Activated CD8-positive, alpha-beta memory T cell treated with anti-CD3 and anti-CD28 coated beads, Interleukin-2, amount 50 U/mL, for 1 hour (primary cell): ENCODE measurements at regions not wholly inside any gene's neighbourhood (a gene's known extent, or its start where the extent isn't known, plus 50 kb on each side); places are given as distances from the start of the nearest gene placed in this dataset.

ENCODE experiments used
- DNase-seq: peaks from one replicate; pipeline ENCODE4 v3.0.0-alpha.2; 2020; ENCODE audit errors: extremely low read depth

GRCh38 chr9:129506041-129506440 is 114.9 kb downstream of the C9orf50 start:
- no peak for DNase-seq

DNA sequence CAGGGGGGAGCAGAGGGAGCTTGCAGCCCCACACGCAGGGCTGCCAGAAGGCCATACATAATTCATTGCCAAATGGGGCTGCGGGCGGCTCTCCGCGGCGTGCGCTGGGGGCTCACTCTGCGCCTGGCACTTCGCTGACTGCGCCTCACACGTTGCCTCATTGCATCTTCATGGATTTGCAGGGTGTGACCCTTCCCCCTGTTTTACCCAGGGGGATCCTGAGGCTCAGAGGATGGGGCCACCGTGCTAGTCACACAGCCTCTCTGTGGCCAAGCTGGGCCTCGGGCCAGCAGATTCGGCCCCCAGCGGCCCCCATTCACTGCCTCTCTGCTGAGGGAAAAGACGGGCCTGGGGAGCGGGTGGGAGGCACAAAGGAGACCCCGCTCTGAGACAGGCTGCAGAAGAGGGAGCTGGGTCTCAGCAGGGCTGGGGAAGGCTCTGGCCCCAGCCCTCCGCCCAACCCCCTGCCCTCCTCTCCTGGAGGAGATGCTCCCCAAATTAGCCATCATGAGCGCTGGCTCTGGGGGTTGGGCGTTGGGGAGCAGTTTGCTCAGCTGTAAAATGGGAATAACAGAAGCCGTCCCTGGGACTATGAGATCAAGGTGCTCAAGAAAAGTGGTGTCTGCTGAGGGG is 115.5 kb downstream of the C9orf50 start:
- no peak for DNase-seq

DNA sequence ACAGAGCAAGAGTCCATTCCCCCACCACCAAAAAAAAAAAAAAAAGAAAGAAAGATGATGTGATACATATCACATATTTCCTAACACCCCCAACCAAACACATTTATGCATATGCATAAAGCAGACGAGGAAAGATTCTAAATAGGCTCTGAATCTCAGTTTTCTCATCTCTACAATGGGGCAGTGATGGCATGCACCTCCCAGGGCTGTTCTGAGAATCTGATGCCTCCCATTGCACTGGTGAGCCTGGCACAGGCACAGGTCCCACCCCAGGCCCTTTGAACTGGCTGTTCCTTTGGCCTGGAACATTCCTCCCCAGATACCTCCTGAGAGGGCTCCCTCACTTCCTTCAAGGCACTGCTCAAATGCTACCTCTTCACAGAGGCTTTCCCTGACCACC is 116.5 kb downstream of the C9orf50 start:
- no peak for DNase-seq

DNA sequence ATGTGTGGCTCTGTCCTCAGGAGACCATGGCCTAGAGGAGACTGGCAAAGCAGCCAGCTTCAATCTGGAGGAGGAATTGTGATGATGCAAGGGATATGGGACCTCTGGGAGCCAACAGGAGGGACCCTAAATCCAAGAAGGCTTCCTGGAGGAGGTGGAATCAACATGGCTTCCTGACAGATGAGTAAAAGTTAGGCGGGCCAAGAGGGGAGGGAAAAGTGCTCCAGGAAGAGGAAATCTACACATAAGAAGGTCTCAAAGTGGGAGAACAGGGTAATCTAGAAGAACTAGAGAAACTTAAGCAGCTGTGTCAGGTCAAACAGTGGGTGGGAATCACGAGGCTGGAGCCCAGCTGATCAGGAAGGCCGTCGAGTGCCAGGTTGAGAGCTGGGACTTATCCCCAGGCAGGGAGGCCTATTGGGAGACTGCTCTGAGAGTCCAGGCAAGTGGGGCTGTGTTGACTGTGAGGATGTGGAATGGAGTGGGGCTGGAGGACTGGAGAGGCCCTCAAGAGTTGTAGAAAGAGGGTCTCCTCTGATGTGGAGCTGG is 119.1 kb downstream of the C9orf50 start:
- DNase-seq, result no peak

DNA sequence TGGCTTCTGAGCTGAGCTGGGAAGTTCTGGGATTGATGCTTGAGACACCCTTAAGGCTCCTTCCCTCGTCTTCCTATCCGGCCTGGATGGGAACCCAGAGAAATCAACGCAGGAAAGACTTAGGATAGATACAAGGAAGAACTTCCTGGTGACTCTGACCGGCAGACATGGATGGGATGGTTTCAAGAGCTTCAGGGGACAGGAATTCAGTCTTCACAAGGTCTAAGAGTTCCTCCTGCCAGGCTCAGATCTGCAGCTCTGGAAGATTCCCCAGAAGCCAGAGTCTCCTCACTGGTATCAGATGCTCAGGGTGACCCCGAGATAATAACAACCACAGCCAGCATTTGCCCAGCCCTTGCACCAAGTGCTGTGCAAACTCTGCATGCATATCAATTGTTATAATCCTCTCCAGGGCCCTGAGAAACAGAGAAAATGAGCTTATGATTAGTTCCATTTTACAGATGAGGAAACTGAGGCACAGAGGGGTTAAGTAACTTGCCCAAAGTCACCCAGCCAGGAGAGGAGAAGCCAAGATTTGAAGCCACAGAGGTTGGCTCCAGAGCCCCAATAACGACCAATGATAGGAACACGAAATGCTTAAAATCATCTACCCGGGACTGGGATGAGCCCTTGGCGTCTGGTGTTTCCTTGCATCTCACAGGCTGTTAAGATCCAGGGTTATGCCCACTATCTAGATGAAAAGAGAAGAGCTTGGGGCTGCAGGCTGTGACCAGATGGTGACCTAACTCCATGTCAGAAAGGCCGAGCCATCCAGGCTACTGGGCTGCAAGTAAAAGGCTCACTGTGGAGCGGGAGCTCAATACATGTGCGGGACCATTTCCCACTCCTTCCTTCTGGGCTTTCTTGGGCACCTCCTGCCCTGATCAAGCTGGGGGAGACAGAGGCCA is 119.8 kb downstream of the C9orf50 start:
- no peak for DNase-seq

- DNase-seq, result no peak
These were observed 120.6 kb downstream of the C9orf50 start for GRCh38 chr9:129500161-129500862.

DNA sequence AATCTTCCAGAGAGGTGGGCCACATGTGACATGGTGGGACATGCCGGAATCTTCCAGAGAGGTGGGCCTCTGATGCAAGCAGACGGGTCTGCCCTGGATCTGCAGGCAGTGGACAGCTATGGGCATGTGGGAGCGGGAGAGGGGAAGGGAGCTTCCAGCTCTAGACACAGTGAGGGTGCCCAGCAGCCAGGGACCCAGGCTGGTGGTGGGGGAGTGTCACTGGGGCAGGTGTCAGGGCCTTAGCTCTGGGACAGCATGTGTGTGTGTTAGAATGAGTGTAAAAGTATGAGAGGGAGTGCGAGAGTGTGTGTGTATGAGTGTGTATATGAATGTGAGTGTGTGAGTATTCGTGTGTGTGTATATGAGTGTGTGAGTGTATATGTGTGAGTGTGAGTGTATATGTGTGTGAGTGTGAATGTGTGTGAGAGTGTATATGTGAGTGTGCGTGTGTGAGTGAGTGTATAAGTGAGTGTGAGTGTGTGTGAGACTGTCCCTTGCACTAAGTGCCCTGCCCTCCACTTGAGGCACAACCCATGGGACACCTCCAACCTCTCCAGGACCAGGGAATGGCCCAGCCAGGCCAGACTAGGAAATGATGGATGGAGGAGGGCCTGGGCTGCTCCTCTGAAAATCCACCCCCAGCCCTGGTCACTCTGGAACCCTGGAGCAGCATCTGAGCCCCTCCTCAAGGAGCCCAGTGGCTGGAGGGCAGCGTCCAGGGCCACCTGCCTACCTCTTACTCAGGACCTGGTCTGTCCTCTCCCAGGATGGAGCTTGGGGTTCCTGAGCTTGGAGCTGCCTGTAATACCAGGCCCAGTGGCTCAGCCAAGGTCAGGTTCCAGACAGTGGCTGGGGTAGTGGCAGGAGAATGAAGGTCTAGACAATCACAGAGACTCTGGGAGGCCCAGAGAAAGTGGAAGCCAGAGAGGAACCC is 122.2 kb downstream of the C9orf50 start:
- DNase-seq, result no peak

GRCh38 chr9:129497813-129498450 is 123.0 kb downstream of the C9orf50 start:
- DNase-seq, result no peak

- no peak for DNase-seq
These were observed 123.7 kb downstream of the C9orf50 start for GRCh38 chr9:129497005-129497812.

- peak; percentile 70 for DNase-seq
These were observed 124.4 kb downstream of the C9orf50 start for GRCh38 chr9:129496473-129497004.

DNA sequence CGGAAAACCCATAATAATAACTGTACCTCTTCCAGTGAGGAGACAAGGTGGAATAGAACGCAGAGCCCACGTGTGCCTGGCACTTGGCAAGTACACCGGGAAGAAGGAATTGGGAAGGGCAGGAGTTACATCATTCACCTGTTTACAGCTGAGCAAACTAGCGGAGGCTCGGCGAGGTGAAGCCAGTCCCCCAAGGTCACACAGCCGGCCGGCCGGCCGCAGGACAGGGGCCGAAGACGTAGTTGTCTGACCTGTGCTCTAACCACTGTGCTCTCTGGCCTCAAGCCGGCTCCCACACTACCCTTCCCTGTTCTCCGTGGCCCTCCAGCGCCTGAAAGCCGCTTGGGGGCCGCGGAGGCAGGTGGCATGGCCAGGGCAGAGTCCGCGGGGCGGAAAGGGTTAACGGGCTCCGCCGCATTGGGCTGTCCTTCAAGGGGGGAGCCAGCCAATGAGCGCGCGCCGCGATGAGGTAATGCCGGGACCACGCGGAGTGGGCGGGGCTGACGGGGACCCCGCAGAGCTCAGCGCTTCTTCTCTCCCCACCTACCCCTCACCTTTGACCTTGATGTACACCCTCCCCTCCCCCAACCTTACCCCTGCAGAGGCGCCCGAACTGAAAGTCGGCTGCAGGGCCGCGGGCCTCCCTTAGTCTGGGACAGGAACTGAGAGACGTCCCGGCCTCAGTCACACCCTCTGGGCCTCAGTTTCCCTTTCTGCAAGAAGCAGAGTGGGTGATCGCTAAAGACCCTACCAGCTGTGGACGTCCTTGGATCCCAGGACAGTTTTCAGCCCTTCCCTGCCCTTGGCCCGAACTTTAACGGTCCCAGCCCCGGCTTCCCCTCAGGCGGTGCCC is 125.1 kb downstream of the C9orf50 start:
- DNase-seq, result peak; percentile 47

DNA sequence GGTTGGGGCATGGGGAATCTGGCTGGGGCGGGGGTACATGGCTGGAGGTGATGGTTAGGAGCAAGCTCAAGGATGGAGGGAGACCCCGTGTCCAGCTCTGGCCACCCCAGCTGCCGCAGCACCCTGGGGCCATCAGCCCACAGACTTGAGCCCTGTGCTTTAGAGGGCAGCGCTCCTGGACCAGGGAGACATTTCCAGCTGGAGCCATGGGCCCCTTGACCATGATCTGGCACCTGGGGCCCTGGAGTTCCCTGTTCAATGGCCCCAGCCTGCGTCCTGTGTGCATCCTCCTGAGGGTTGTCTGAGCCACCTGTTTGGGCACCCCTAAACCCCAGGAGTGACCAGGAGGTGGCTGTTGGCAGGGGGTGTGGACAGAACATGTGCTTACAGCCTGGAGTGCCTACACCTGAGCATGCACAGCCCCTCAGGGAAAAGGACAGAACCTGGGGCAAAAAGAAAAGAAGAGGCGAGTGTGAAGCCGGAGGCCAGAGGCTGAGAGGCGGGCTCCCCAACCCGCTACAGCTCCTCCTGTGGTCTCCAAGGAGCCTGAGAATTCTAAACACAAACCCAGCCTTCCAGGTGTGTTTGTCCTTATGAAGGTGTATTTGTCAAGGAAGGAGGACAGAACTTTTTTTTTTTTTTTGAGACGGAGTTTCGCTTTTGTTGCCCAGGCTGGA is 126.7 kb downstream of the C9orf50 start:
- DNase-seq, result no peak

DNA sequence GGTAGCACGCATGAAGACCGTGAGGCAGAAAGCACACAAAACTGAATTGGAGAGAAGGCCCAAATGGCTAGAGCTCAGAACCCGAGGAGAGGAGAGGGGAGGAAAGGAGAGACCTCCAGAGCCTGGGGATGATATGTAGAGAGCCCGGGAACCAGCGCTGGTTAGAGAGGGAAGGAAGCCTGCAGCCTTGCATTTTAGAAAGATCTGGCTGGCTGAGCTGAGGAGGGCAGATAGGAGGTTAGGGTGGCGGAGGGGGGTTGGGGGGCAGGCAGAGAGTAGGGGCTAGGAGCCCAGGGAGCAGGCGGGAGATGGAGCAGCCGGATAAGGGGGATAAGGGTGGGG is 127.2 kb downstream of the C9orf50 start:
- DNase-seq, result no peak

- no peak for DNase-seq
These were observed 127.7 kb downstream of the C9orf50 start for GRCh38 chr9:129493002-129493705.

GRCh38 chr9:129491487-129491855 is 129.4 kb downstream of the C9orf50 start:
- no peak for DNase-seq

DNA sequence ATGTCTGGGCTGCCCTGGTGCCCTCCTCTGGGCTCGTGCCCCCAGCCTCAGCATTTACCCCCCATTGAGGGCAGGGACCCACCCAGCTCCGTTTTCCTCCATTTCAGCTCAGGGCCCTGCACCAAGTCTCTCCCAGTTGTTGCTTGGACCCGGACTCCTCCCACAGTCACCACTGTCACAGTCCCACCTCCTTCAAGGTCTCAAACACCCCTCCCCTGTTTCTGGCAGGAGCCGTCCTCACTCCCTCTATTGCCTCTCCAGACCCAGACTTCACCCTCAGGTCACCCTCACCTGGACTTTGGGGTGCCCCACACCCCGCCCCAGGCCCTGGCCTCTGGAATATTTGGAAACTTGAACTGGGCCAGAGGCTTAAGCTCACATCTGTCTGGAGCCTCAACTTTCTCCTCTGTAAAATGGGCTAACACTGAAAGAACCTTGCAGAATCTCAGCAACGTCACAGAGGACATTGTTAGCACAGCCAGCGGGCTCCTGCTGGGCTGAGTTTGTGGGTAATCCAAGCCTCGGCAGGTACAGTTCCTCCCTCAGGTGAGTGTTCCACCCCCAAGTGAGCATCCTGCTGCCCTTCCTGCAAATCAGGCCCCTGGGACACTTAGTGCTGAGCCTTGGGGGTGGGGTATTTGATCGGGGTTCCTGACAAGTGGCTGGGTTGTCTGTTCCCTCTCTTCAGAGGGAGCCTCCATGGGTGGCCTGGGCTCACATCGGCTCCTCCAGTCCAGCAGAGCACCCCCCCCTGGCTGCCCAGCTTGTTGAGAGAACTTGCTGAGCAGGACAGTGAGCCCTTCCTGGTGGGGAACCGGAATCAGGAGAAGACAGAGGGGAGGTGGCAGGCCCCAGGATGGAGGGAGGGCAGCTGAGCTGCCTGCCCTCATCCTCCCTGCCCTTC is 130.1 kb downstream of the C9orf50 start:
- no peak for DNase-seq
